ENCODE measurements at regions not wholly inside any gene's neighbourhood (a gene's known extent, or its start where the extent isn't known, plus 50 kb on each side); places are given as distances from the start of the nearest gene placed in this dataset.

- TF ChIP-seq POLR2AphosphoS5 (IDR thresholded peaks at IDR 0.05; ENCODE audit: low read depth, low read length) (no peak), SIN3A (IDR thresholded peaks at IDR 0.05; ENCODE audit: borderline replicate concordance, insufficient read depth, low read length) (no peak), TAF1 (IDR thresholded peaks at IDR 0.05; ENCODE audit: borderline replicate concordance, insufficient read depth, low read length) (no peak)
Measured at GRCh38 chrX:4844376-4844775, 1130.9 kb upstream of the PRKX start.

Measured in PFSK-1 (cell line).